Effector CD4-positive, alpha-beta T cell (primary cell): ENCODE measurements at regions not wholly inside any gene's neighbourhood (a gene's known extent, or its start where the extent isn't known, plus 50 kb on each side); places are given as distances from the start of the nearest gene placed in this dataset.

Experiments
- DNase-seq: peaks from one replicate; pipeline ENCODE4 v3.0.0-alpha.2; 2020

GRCh38 chr3:110731148-110731547 lies 340.5 kb upstream of the NECTIN3 start:
- no peak for DNase-seq

GRCh38 chr3:110732420-110732819 lies 339.2 kb upstream of the NECTIN3 start:
- no peak for DNase-seq

- DNase-seq = no peak
Measured at GRCh38 chr3:110733045-110733444, 338.6 kb upstream of the NECTIN3 start.

- no peak for DNase-seq
Measured at GRCh38 chr3:110734524-110734923, 337.1 kb upstream of the NECTIN3 start.

GRCh38 chr3:110736332-110736731 lies 335.3 kb upstream of the NECTIN3 start:
- DNase-seq = no peak

DNA sequence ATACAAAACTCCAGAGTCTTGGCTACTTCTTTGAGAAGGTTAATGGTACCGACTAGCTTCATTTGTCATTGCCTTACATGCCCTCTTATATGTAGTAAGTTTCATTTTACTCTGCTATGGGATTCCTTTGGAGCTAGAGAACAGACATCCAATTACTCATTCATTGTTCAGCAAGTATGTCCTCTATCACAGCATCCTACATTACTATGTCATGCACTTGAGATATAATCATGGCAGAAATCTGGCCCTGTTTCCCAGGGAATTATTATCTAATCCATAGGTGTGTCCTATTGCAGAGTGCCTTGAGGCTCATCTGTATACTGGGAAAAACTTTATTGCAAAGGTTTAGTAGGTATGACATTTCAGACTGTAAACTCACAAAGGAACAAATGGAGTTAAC lies 333.1 kb upstream of the NECTIN3 start:
- no peak for DNase-seq

- DNase-seq = no peak
Measured at GRCh38 chr3:110741891-110742290, 329.7 kb upstream of the NECTIN3 start.

DNA sequence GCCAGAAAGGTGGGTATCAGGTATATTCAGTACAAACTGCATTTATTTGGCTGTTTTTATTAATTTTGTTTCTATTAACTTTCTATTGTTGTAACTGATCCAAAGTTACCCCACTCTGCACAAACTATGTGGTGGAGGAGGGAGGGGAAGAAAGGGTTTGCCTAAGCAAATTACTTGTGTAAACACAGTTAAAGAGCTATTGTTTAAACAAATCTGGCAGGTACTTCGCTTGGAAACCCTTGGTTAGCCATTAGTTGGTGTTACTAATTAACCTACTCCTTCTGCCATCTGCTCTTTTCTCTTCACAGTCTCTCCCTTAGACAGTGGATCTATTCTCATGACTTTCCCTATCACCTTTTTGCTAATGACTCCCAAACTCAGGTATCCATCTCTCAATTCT lies 328.4 kb upstream of the NECTIN3 start:
- DNase-seq = no peak

DNA sequence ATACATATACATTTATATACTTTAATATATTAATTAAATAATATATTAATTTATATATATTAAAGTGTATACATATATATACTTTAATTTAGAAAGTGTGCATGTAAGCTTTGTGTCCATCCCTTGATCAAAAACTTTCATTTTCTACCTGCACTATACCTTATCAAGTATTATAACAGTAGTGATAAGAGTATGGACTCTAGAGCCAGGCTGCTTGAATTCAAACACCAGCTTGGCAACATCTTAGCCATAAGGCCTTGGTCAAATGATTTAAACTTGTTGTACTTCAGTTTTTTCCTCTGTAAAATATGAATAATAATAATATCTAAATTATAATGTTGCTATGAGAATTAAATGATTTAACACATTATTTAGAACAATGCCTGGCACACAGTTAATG lies 327.6 kb upstream of the NECTIN3 start:
- no peak for DNase-seq

DNA sequence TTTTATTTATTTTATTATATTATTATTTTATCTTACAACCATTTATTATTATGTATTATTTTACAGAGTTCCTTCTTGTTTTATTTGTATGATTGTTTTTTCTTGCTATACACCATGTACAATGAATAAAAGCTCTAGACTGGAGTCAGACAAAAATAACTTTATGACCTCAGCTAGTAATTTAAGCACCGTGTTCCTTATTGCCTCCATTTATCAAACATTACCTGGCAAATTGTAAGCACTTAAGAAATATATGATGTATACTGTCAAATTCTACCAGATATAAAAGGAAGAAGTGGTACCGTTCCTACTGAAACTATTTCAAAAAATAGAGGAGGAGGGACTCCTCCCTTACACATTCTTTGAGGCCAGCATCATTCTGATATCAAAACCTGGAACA lies 326.9 kb upstream of the NECTIN3 start:
- no peak for DNase-seq

DNA sequence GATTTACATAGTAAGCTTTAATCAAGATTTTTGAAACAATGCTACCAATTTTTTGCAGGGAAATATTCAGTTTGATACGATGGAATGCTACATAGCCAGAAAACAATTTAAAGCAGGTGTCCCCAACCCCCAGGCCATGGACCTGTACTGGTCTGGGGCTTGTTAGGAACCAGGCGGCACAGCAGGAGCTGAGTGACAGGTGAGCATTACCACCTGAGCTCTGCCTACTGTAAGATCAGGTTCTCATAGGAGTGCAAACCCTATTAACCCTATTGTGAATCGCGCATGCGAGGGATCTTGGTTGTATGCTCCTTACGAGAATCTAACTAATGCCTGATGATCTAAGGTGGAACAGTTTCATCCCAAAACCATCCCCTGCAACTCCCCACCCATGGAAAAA lies 322.6 kb upstream of the NECTIN3 start:
- no peak for DNase-seq

GRCh38 chr3:110750201-110750600 lies 321.4 kb upstream of the NECTIN3 start:
- no peak for DNase-seq

DNA sequence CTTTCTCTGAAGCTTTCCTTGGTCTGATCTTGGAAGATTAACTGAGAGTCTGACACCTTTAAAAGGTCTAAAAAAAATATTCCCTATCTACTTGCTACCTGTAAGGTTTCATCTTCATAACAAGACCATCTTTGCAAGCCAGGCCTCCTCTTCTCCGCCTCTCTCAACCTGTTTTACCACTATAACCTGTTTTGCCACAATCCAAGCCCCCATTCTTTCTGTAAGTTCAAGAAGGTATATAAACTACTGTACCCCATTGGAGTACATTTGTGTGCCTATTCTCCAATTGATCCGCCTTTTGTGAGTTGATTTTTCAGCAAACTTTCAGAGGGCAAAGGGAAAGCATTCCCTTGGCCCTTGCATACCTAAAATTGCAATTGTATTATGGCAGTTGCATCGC lies 319.3 kb upstream of the NECTIN3 start:
- DNase-seq = no peak

DNA sequence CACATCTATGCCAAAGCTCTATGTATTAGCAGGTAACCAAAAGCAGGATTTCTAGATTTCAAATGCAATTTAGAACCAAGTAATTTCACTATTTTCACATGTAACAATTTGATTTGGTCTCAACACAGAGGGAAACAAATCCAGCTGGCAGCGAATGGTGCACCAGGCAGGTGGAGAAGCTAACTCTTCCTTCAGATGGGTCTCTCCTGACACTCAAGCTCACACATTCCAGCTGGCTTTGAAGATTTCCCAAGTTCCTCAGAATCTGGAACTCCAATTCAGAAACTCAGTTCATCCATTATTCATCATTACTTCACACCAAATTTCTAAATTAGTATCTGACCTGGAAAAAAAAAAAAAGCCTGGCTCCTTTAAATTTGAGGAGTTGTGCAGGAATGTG lies 318.1 kb upstream of the NECTIN3 start:
- DNase-seq = no peak

DNA sequence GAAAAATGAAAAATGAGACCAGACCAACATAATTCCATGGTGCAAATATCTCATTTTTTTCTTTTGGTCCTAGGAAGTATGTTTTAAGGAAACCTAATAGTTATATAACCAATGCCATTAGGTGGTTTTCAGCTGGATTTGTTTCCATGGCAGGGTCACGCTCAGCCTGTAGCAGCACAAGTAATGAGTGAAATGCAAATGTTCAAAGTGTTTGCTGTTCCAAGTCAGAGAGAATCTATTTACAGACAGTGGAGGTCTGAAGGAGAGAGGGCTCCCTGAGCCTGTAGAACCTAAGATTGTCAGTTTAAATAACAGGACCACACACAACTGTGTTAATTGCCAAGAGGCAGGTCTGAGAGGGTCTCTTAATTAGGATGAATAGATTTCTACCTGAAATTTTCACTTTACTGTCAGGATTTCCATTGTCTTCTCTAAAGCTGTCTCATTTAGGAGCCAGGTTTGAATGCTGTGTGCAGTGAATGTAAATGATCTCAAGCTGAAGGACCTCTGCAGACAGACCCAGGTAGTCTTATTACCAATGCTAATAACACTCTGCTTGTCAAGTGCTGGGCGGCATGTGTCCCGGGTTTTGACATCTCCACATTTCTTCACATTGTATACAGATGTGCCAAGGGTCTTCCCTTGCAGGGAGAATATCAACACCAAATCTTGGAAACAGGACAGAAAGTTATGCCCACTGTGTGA lies 317.3 kb upstream of the NECTIN3 start:
- DNase-seq = no peak

GRCh38 chr3:110755345-110755744 lies 316.3 kb upstream of the NECTIN3 start:
- DNase-seq = no peak

GRCh38 chr3:110756705-110757104 lies 314.9 kb upstream of the NECTIN3 start:
- no peak for DNase-seq

GRCh38 chr3:110758208-110758607 lies 313.4 kb upstream of the NECTIN3 start:
- no peak for DNase-seq

- DNase-seq = no peak
Measured at GRCh38 chr3:110767156-110767555, 304.5 kb upstream of the NECTIN3 start.

GRCh38 chr3:110767838-110768237 lies 303.8 kb upstream of the NECTIN3 start:
- DNase-seq = no peak

- no peak for DNase-seq
Measured at GRCh38 chr3:110773413-110773954, 298.1 kb upstream of the NECTIN3 start.

- no peak for DNase-seq
Measured at GRCh38 chr3:110774496-110775265, 296.9 kb upstream of the NECTIN3 start.

- DNase-seq = no peak
Measured at GRCh38 chr3:110779581-110779980, 292.0 kb upstream of the NECTIN3 start.

DNA sequence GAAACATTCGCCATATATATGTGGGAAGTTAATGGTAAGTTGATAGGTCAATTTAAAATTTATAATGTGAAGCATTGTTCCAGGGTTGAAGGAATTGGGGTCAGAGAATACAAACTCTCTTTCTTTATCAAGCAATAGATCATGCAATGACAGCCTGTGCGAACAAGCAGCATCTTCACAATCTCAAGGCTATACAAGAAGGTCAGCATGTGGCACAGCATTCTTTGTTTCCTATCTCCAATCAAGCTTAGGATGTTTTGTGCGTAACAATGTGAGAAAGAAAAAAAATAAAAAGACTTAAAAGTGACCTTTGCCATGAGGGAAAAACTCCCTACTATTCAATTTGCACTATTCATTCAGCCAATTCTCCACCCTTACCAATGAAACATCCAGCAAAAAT lies 288.1 kb upstream of the NECTIN3 start:
- no peak for DNase-seq
